ENCODE measurements at regions not wholly inside any gene's neighbourhood (a gene's known extent, or its start where the extent isn't known, plus 50 kb on each side); places are given as distances from the start of the nearest gene placed in this dataset.
"Not testable (repeated sequence)": the region's sequence is repeated elsewhere in the genome, so short reads cannot be mapped to it uniquely, and the experiment has no call there.

GRCh38 chr6:105537981-105538578 lies 135.2 kb upstream of the PREP start:
- Histone ChIP-seq H3K27me3 (ENCODE audit: control insufficient read depth, insufficient read depth, low read length) (no peaks in the 10 kb centered on the region), H3K9me3 (ENCODE audit: control insufficient read depth, low read depth, low read length) (no peaks in the 10 kb centered on the region), H3K27ac (ENCODE audit: low read length) (no peak overlapping the region), H3K4me1 (ENCODE audit: control insufficient read depth, low read depth, low read length) (no peaks in the 10 kb centered on the region), H3K36me3 (ENCODE audit: control insufficient read depth, low read depth, low read length) (no peaks in the 10 kb centered on the region), H3K4me3 (ENCODE audit: low read length) (no peak overlapping the region), H3K9ac (ENCODE audit: low read length) (no peak overlapping the region)

GRCh38 chr6:105536961-105537360 lies 134.1 kb upstream of the PREP start:
- H3K27me3 ChIP-seq (ENCODE audit: control insufficient read depth, insufficient read depth, low read length): no peaks in the 10 kb centered on the region
- H3K9ac ChIP-seq (ENCODE audit: low read length): no peak overlapping the region
- H3K4me3 ChIP-seq (ENCODE audit: low read length): no peak overlapping the region
- H3K27ac ChIP-seq (ENCODE audit: low read length): no peak overlapping the region
- H3K9me3 ChIP-seq (ENCODE audit: control insufficient read depth, low read depth, low read length): no peaks in the 10 kb centered on the region
- no peaks in the 10 kb centered on the region for H3K36me3 ChIP-seq (ENCODE audit: control insufficient read depth, low read depth, low read length)
- no peaks in the 10 kb centered on the region for H3K4me1 ChIP-seq (ENCODE audit: control insufficient read depth, low read depth, low read length)

- Histone ChIP-seq H3K36me3 (ENCODE audit: control insufficient read depth, low read depth, low read length) (no peaks in the 10 kb centered on the region), H3K4me3 (ENCODE audit: low read length) (no peak overlapping the region), H3K9ac (ENCODE audit: low read length) (no peak overlapping the region), H3K9me3 (ENCODE audit: control insufficient read depth, low read depth, low read length) (no peaks in the 10 kb centered on the region), H3K27me3 (ENCODE audit: control insufficient read depth, insufficient read depth, low read length) (no peaks in the 10 kb centered on the region), H3K4me1 (ENCODE audit: control insufficient read depth, low read depth, low read length) (no peaks in the 10 kb centered on the region), H3K27ac (ENCODE audit: low read length) (no peak overlapping the region)
Measured at GRCh38 chr6:105533301-105533700, 130.4 kb upstream of the PREP start.

GRCh38 chr6:105526225-105526872 lies 123.5 kb upstream of the PREP start:
- Histone ChIP-seq H3K9ac (ENCODE audit: low read length) (no peak overlapping the region), H3K27me3 (ENCODE audit: control insufficient read depth, insufficient read depth, low read length) (no peaks in the 10 kb centered on the region), H3K4me3 (ENCODE audit: low read length) (no peak overlapping the region), H3K27ac (ENCODE audit: low read length) (no peak overlapping the region), H3K36me3 (ENCODE audit: control insufficient read depth, low read depth, low read length) (no peaks in the 10 kb centered on the region), H3K4me1 (ENCODE audit: control insufficient read depth, low read depth, low read length) (no peaks in the 10 kb centered on the region), H3K9me3 (ENCODE audit: control insufficient read depth, low read depth, low read length) (no peaks in the 10 kb centered on the region)

- Histone ChIP-seq H3K4me1 (ENCODE audit: control insufficient read depth, low read depth, low read length) (no peaks in the 10 kb centered on the region), H3K4me3 (ENCODE audit: low read length) (no peak overlapping the region), H3K36me3 (ENCODE audit: control insufficient read depth, low read depth, low read length) (no peaks in the 10 kb centered on the region), H3K9ac (ENCODE audit: low read length) (no peak overlapping the region), H3K27ac (ENCODE audit: low read length) (no peak overlapping the region), H3K9me3 (ENCODE audit: control insufficient read depth, low read depth, low read length) (no peaks in the 10 kb centered on the region), H3K27me3 (ENCODE audit: control insufficient read depth, insufficient read depth, low read length) (no peaks in the 10 kb centered on the region)
Measured at GRCh38 chr6:105522626-105523322, 119.9 kb upstream of the PREP start.

GRCh38 chr6:105519954-105520353 lies 117.1 kb upstream of the PREP start:
- Histone ChIP-seq H3K27ac (ENCODE audit: low read length) (no peak overlapping the region), H3K9ac (ENCODE audit: low read length) (no peak overlapping the region), H3K9me3 (ENCODE audit: control insufficient read depth, low read depth, low read length) (no peaks in the 10 kb centered on the region), H3K4me1 (ENCODE audit: control insufficient read depth, low read depth, low read length) (no peaks in the 10 kb centered on the region), H3K36me3 (ENCODE audit: control insufficient read depth, low read depth, low read length) (no peaks in the 10 kb centered on the region), H3K4me3 (ENCODE audit: low read length) (no peak overlapping the region), H3K27me3 (ENCODE audit: control insufficient read depth, insufficient read depth, low read length) (no peaks in the 10 kb centered on the region)

GRCh38 chr6:105518993-105519392 lies 116.1 kb upstream of the PREP start:
- H3K4me1 ChIP-seq (ENCODE audit: control insufficient read depth, low read depth, low read length); H3K9me3 ChIP-seq (ENCODE audit: control insufficient read depth, low read depth, low read length); H3K27me3 ChIP-seq (ENCODE audit: control insufficient read depth, insufficient read depth, low read length); H3K4me3 ChIP-seq (ENCODE audit: low read length); H3K27ac ChIP-seq (ENCODE audit: low read length); H3K9ac ChIP-seq (ENCODE audit: low read length); H3K36me3 ChIP-seq (ENCODE audit: control insufficient read depth, low read depth, low read length): not testable (repeated sequence)

- Histone ChIP-seq H3K9ac (ENCODE audit: low read length) (no peak overlapping the region), H3K27ac (ENCODE audit: low read length) (no peak overlapping the region)
Measured at GRCh38 chr6:105515054-105515453, 112.2 kb upstream of the PREP start.

GRCh38 chr6:105514306-105514705 lies 111.4 kb upstream of the PREP start:
- Histone ChIP-seq H3K27me3 (ENCODE audit: control insufficient read depth, insufficient read depth, low read length) (no peaks in the 10 kb centered on the region), H3K9ac (ENCODE audit: low read length) (no peak overlapping the region), H3K4me1 (ENCODE audit: control insufficient read depth, low read depth, low read length) (no peaks in the 10 kb centered on the region), H3K9me3 (ENCODE audit: control insufficient read depth, low read depth, low read length) (no peaks in the 10 kb centered on the region), H3K27ac (ENCODE audit: low read length) (no peak overlapping the region), H3K36me3 (ENCODE audit: control insufficient read depth, low read depth, low read length) (no peaks in the 10 kb centered on the region), H3K4me3 (ENCODE audit: low read length) (no peak overlapping the region)

More at GRCh38 chr6:105515054-105515453, 112.2 kb upstream of the PREP start:
- no peaks in the 10 kb centered on the region for H3K27me3 ChIP-seq (ENCODE audit: control insufficient read depth, insufficient read depth, low read length)
- H3K4me3 ChIP-seq (ENCODE audit: low read length): no peak overlapping the region
- H3K9me3 ChIP-seq (ENCODE audit: control insufficient read depth, low read depth, low read length): no peaks in the 10 kb centered on the region
- no peaks in the 10 kb centered on the region for H3K4me1 ChIP-seq (ENCODE audit: control insufficient read depth, low read depth, low read length)
- H3K36me3 ChIP-seq (ENCODE audit: control insufficient read depth, low read depth, low read length): no peaks in the 10 kb centered on the region

GRCh38 chr6:105511639-105512038 lies 108.8 kb upstream of the PREP start:
- no peak overlapping the region for H3K9ac ChIP-seq (ENCODE audit: low read length)
- no peaks in the 10 kb centered on the region for H3K27me3 ChIP-seq (ENCODE audit: control insufficient read depth, insufficient read depth, low read length)
- no peak overlapping the region for H3K4me3 ChIP-seq (ENCODE audit: low read length)
- H3K9me3 ChIP-seq (ENCODE audit: control insufficient read depth, low read depth, low read length): no peaks in the 10 kb centered on the region
- H3K36me3 ChIP-seq (ENCODE audit: control insufficient read depth, low read depth, low read length): no peaks in the 10 kb centered on the region
- no peaks in the 10 kb centered on the region for H3K4me1 ChIP-seq (ENCODE audit: control insufficient read depth, low read depth, low read length)
- H3K27ac ChIP-seq (ENCODE audit: low read length): no peak overlapping the region

GRCh38 chr6:105510746-105511145 lies 107.9 kb upstream of the PREP start:
- Histone ChIP-seq H3K9ac (ENCODE audit: low read length) (no peak overlapping the region), H3K36me3 (ENCODE audit: control insufficient read depth, low read depth, low read length) (no peaks in the 10 kb centered on the region), H3K27me3 (ENCODE audit: control insufficient read depth, insufficient read depth, low read length) (no peaks in the 10 kb centered on the region), H3K4me1 (ENCODE audit: control insufficient read depth, low read depth, low read length) (no peaks in the 10 kb centered on the region), H3K27ac (ENCODE audit: low read length) (no peak overlapping the region), H3K9me3 (ENCODE audit: control insufficient read depth, low read depth, low read length) (no peaks in the 10 kb centered on the region), H3K4me3 (ENCODE audit: low read length) (no peak overlapping the region)
